C1 segment of cervical spinal cord (tissue), 14 donors: ENCODE measurements at regions not wholly inside any gene's neighbourhood (a gene's known extent, or its start where the extent isn't known, plus 50 kb on each side); places are given as distances from the start of the nearest gene placed in this dataset.
A peak's percentile ranks its signal among the peaks of the same experiment; 100 is the strongest.
"Not testable (repeated sequence)": the region's sequence is repeated elsewhere in the genome, so short reads cannot be mapped to it uniquely, and the experiment has no call there.

ENCODE experiments used
- DNase-seq, 14 donors: peaks; one replicate each; lab custom pipeline; 2025; lab: John Stamatoyannopoulos, UW

- no peak for DNase-seq
Observed at GRCh38 chr4:114287079-114287696, 307.7 kb upstream of the ARSJ start.

- DNase-seq, result peak in 1 of 14 donors; percentile 0
Observed at GRCh38 chr4:114296126-114296525, 302.5 kb upstream of the UGT8 start.

DNA sequence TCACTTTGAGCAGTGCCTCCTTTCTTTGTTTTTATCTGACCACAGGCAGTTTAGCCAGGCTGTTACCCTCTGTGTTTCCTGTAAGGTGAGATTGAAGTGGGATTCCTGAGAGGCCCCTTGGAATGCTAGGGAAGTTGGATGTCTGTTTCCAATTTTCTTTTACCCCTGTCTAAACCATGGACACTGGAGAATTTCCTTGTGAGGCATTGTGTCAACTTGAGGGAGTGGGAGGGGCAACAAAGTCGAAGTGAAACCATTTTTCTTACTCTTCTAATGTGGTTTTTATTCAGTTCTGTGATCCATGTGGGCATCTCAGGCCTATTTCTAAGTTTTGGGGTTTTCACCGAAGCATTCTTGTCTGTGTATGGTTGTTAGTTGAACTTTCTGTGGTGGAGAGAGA, 296.1 kb upstream of the UGT8 start:
- no peak for DNase-seq

DNA sequence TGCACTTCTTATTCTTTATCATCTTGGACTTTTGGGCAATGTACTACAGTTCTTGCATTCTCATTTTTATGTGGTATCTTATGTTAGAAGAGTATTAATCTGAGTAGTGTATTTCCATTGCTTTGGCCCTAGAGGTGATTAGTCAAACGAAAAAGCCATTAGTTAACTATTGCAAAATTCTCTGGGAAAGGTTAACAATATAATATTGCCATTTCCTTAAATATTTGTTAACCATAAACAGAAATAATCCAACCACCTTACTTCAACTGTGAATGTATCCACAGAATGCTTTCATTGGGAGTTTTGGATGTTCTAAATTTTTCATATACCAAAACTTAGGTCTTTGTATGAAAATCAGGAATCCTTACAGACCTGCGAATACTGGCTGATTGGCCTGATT, 294.6 kb upstream of the UGT8 start:
- no peak for DNase-seq

DNA sequence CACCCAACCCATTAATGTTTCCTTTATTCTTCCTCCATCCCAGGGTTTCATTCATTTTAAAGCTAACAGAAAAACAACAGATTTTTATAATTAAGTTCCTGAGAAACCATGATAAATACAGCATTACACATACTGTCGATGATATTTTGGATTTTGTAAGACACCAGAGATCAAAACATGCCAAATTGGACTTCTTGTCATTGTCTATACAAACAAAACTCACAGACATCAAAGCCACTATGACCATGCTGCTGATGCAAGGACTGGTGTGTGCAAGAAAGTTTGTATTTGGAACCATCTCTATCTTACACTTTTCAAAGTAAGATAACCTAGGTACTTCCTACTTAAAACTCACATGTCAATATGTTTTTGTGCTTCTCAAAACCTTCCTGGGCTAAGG, 294.0 kb upstream of the UGT8 start:
- DNase-seq, result no peak

DNA sequence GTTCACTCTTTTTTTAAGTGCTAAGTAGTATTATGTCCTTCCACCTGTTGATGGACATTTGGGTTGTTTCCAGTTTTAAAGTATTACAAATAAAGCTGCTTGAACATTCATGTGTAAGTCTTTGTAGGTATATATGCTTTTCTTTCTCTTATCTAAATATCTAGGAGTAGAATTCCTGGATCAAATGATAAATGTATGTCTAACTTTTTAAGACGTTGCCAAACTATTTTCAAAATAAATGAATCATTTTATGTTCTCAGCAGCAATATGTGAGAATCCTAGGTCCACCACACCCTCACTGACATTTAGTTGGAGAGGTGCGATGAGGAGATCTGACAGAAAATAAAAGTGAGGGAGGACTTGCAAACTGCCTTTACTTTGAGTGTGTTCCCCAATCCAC, 291.7 kb upstream of the UGT8 start:
- no peak for DNase-seq

DNA sequence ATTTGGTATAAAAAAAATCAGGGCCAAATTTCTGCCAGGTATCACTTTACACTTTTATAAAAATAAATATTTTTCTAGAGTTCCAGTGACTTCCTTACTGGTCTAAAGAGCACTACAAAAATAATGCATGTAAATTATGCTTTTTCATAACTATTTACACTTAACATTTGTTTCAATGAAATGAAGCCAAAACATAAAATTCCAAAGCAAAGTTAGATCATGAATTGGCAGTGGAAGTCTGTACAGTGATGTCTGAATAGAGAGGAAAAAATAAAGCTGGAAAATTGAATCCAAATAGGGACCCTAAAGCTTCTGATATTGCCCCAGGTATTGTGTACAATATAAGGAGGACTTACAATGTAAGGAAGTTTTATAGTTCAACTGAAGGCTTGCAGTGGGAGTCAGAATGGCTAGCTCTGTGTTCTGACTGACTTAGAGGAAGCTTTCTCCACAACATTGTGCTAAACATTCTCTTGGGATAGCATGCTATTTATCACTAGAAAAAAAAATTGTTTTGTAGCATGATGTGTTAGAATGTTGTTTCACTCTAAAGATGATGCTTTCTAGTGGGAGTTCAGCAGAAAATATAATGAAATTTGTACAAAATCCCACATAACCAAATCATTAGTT, 288.2 kb upstream of the UGT8 start:
- no peak for DNase-seq

- DNase-seq, result no peak
Observed at GRCh38 chr4:114311787-114312186, 286.8 kb upstream of the UGT8 start.

GRCh38 chr4:114312338-114312737, 286.3 kb upstream of the UGT8 start:
- DNase-seq, result no peak

GRCh38 chr4:114316789-114317188, 281.8 kb upstream of the UGT8 start:
- DNase-seq, result no peak

GRCh38 chr4:114317564-114317963, 281.0 kb upstream of the UGT8 start:
- DNase-seq, result no peak

- DNase-seq, result no peak
Observed at GRCh38 chr4:114318309-114318708, 280.3 kb upstream of the UGT8 start.

GRCh38 chr4:114320126-114320525, 278.5 kb upstream of the UGT8 start:
- no peak for DNase-seq

DNA sequence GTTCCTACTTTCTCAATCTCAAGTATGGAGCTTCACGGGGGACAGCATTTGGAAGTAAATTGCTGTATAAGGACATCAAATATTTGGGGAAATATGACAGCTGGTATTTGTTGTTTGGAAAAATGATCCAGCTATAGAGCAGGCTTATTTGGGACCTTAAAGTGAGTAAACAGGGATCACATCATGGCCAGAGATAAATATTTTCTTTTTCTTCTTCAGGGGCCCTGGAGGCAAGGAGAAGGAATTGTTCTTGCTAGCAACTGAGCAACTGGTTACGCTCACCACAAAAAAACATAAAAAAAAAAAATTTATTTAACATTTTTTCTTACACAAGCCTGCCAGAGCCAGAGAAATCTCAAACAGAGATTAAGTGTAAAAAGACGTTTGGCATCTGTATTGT, 277.2 kb upstream of the UGT8 start:
- DNase-seq, result no peak

GRCh38 chr4:114323841-114324240, 274.8 kb upstream of the UGT8 start:
- DNase-seq, result no peak

DNA sequence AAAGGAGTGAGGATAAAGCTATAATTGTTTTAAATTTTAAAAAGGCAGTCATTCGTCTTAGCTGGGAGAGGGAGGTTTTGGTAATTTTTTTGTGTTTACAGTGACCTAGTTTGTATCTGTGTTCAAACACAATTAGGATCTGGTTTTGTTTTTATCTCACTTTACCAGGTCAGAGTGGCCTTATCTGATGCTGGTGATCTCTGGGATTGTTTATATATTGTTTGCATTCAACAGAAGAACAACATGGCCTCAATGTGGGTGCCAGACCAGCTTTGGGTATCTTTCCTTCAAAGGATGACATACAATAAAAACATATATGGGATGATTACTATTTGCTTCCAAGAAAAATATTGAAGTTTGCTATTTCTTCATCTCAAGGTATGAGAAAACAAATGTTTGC, 272.2 kb upstream of the UGT8 start:
- DNase-seq, result no peak

- DNase-seq, result no peak
Observed at GRCh38 chr4:114332119-114332518, 266.5 kb upstream of the UGT8 start.

DNA sequence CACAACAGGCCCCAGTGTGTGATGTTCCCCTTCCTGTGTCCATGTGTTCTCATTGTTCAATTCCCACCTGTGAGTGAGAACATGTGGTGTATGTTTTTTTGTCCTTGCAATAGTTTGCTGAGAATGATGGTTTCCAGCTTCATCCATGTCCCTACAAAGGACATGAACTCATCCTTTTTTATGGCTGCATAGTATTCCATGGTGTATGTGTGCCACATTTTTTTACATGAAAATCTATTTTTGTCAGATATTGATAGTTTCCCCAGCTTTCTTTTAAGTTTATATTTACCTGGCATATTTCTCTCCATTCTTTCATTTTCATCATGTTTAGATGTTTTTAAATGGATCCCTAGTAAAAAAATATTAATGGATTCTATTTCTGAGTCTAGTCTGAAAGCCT, 264.2 kb upstream of the UGT8 start:
- DNase-seq, result not testable (repeated sequence)

GRCh38 chr4:114334884-114335330, 263.7 kb upstream of the UGT8 start:
- DNase-seq, result no peak

DNA sequence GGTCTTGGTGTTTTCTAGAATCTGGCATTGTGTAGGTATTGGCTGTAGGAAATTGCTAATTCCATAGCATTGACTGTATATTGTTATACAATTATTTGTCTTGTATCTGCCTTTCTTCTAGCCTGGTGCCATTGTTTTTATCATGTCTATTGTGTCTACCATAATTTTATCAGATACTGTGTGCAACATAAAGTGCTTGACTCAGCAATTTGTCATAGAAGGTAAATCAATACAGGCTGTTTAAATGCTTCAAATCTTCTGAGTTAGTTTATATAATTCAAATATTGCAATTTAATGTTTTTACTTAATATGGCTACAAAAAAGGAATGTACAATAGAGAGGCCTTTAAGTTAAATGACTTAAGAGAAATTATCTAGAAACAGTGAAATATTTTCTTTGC, 263.3 kb upstream of the UGT8 start:
- DNase-seq, result no peak

DNA sequence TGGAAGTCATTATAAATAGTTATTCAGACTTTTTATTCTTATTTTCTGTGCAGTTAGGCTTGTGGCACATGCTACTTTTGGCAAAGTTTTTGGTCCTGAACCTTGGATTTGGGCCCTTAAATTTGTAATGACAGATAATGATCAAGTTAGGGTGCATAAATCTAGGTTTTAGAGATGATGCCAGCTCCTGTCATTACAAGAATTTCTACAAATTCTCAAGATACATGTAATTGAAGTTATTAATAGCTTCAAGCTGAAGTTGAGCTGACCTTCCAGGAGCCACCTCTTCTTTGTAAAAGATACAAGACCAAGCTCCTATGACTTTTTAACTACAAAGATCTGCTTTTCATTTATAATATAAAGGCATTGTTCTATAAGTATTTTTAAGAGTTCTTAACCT, 255.6 kb upstream of the UGT8 start:
- no peak for DNase-seq

GRCh38 chr4:114349543-114350175, 248.9 kb upstream of the UGT8 start:
- DNase-seq, result no peak

DNA sequence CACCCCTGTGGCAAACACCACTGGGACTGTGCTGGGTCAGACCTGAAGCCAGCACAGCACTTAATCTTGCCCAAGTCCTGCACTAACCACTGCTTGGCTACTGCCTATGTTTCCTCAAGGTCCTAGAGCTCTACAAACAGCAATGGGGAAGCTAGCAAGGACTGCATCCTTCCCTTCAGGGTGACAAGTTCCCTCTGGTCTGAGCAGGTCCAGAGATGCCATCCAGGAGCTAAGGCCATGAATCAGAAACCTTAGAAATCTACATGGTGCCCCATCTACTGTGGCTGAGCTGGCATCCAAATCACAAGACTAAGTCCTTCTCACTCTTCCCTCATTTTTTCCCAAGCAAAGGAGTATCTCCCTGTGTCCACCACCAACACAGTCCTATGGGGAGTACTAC, 239.7 kb upstream of the UGT8 start:
- no peak for DNase-seq
